GM23248 (cell line): ENCODE measurements at regions not wholly inside any gene's neighbourhood (a gene's known extent, or its start where the extent isn't known, plus 50 kb on each side); places are given as distances from the start of the nearest gene placed in this dataset.
A peak's percentile ranks its signal among the peaks of the same experiment; 100 is the strongest.
"Not testable (repeated sequence)": the region's sequence is repeated elsewhere in the genome, so short reads cannot be mapped to it uniquely, and the experiment has no call there.

Experiments
- DNase-seq: peaks from one replicate; pipeline ENCODE4 v3.0.0-alpha.2; 2015
- H2AFZ ChIP-seq: fragments of 200-600 bp; sonication (generic); 2 replicates; pipeline ENCODE4 v1.6.1; 2016; ENCODE audit warnings: antibody characterized with exemption
- H3F3A ChIP-seq: fragments of 200-600 bp; sonication (generic); 2 replicates; pipeline ENCODE4 v1.6.1; 2016; ENCODE audit warnings: mild to moderate bottlenecking, antibody characterized with exemption, mixed run types; ENCODE audit not compliant: insufficient read depth
- H3K27ac ChIP-seq: fragments of 200-600 bp; sonication (generic); 2 replicates; pipeline ENCODE4 v1.5.1; 2016; ENCODE audit warnings: mild to moderate bottlenecking
- H3K27me3 ChIP-seq: fragments of 200-600 bp; sonication (generic); replicated peaks from 2 replicates; pipeline ENCODE4 v1.6.1; 2016; ENCODE audit warnings: mild to moderate bottlenecking; ENCODE audit not compliant: insufficient read depth
- H3K36me3 ChIP-seq: fragments of 200-600 bp; sonication (generic); 2 replicates; pipeline ENCODE4 v1.6.1; 2016; ENCODE audit warnings: low read depth, mild to moderate bottlenecking
- H3K4me1 ChIP-seq: fragments of 200-600 bp; sonication (generic); 2 replicates; pipeline ENCODE4 v1.6.1; 2016; ENCODE audit warnings: mild to moderate bottlenecking; ENCODE audit not compliant: insufficient read depth
- H3K4me2 ChIP-seq: fragments of 200-600 bp; sonication (generic); one replicate; pipeline ENCODE4 v1.6.1; 2016; ENCODE audit warnings: mild to moderate bottlenecking; ENCODE audit not compliant: unreplicated experiment
- H3K4me3 ChIP-seq: fragments of 200-600 bp; sonication (generic); 2 replicates; pipeline ENCODE4 v1.5.1; 2016; ENCODE audit warnings: mild to moderate bottlenecking
- H3K79me2 ChIP-seq: fragments of 200-600 bp; sonication (generic); 2 replicates; pipeline ENCODE4 v1.6.1; 2016; ENCODE audit warnings: mild to moderate bottlenecking; ENCODE audit not compliant: insufficient read depth
- H3K9ac ChIP-seq: fragments of 200-600 bp; sonication (generic); 2 replicates; pipeline ENCODE4 v1.6.1; 2016; ENCODE audit warnings: mild to moderate bottlenecking
- H3K9me2 ChIP-seq: fragments of 200-600 bp; sonication (generic); 2 replicates; pipeline ENCODE4 v1.6.1; 2016; ENCODE audit warnings: mixed run types, mild to moderate bottlenecking, moderate library complexity; ENCODE audit not compliant: insufficient read depth
- H3K9me3 ChIP-seq: fragments of 200-600 bp; sonication (generic); one replicate; pipeline ENCODE4 v1.6.1; 2017; ENCODE audit warnings: low read depth
- H4K20me1 ChIP-seq: fragments of 200-600 bp; sonication (generic); 2 replicates; pipeline ENCODE4 v1.6.0; 2016; ENCODE audit not compliant: insufficient read depth
- EZH2 ChIP-seq: fragments of 200-600 bp; sonication (generic); IDR thresholded peaks from 2 replicates; pipeline ENCODE4 v1.6.1; 2018; ENCODE audit warnings: antibody characterized with exemption, mild to moderate bottlenecking; ENCODE audit not compliant: insufficient read depth, poor library complexity, severe bottlenecking
- EZH2phosphoT487 ChIP-seq: fragments of 200-600 bp; sonication (generic); IDR thresholded peaks from 2 replicates; pipeline ENCODE4 v1.6.1; 2018; ENCODE audit warnings: antibody characterized with exemption, moderate library complexity, mild to moderate bottlenecking, low read depth; ENCODE audit not compliant: insufficient read depth
- WGBS, 2 experiments: methylation state at CpG; one replicate each; pipeline ENCODE4 v1.1.6; 2015 to 2017; ENCODE audit warnings: low lambda C conversion rate in 2 of 2, low coverage in 1 of 2; ENCODE audit errors: missing lambda C conversion rate in 2 of 2; 5-methylcytosine and 5-hydroxymethylcytosine counted together
- in situ Hi-C: fragments of 300-500 bp; cut with MboI; formaldehyde crosslinking; loops from 2 replicates; pipeline ENCODE4 v1.15.0; 2020

- peak overlapping the region; percentile 54 for H3K9ac ChIP-seq
- in situ Hi-C loops: no loop called here
- peak; percentile 89 for DNase-seq
- peak overlapping the region; percentile 38 for H2AFZ ChIP-seq
- H4K20me1 ChIP-seq: no peaks in the 10 kb centered on the region
- no peaks in the 10 kb centered on the region for H3K9me3 ChIP-seq
- no peaks in the 10 kb centered on the region for H3K79me2 ChIP-seq
- peak overlapping the region; percentile 58 for H3K4me2 ChIP-seq
- H3F3A ChIP-seq: peaks cover 34% of the 10 kb centered on the region
- H3K27ac ChIP-seq: peak overlapping the region; percentile 83
- WGBS, 2 experiments: 6 to 9% methylated on average over 9 of the region's 9 CpGs
- no peak for TF ChIP-seq EZH2phosphoT487
- TF ChIP-seq EZH2: no peak
- no peaks in the 10 kb centered on the region for H3K9me2 ChIP-seq
- no peaks in the 10 kb centered on the region for H3K36me3 ChIP-seq
- H3K4me3 ChIP-seq: peak overlapping the region; percentile 17
- peaks cover 41% of the 10 kb centered on the region for H3K4me1 ChIP-seq
- H3K27me3 ChIP-seq: no peaks in the 10 kb centered on the region
Measured at GRCh38 chr10:43843321-43844101, 194.8 kb upstream of the ZNF32 start.

DNA sequence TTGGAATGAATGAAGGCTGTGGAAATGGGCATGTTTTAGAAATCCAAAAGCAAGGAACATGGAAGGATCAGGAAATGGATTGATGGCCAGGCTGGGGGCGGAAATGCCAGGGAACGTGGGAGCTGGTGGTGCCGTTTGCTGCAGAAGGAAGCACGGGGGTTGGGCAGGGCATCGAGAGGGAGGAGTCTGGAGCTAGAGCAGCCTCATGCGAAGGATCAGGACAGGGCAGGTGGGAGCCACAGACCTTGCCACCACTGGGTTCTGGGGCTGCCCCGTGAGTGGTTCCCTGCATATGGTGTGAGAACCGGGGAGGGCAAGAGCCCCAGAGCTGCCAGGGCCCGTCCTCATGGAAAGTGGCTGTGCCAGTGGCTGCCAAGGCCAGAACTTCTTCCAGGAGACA is 193.8 kb upstream of the ZNF32 start:
- 86 to 88% methylated on average over 9 of the region's 9 CpGs for WGBS, 2 experiments
- TF ChIP-seq EZH2: no peak
- TF ChIP-seq EZH2phosphoT487: no peak

GRCh38 chr10:43842072-43842471 is 193.4 kb upstream of the ZNF32 start:
- no peaks in the 10 kb centered on the region for H4K20me1 ChIP-seq
- WGBS, 2 experiments: 91 to 92% methylated on average over 6 of the region's 6 CpGs
- no peaks in the 10 kb centered on the region for H3K27me3 ChIP-seq
- H3K36me3 ChIP-seq: no peaks in the 10 kb centered on the region
- H2AFZ ChIP-seq: no peak overlapping the region
- peaks cover 41% of the 10 kb centered on the region for H3K4me1 ChIP-seq
- H3K9me2 ChIP-seq: no peaks in the 10 kb centered on the region
- H3F3A ChIP-seq: peaks cover 34% of the 10 kb centered on the region
- no peak for TF ChIP-seq EZH2
- no peak for TF ChIP-seq EZH2phosphoT487
- H3K4me2 ChIP-seq: no peak overlapping the region
- no peak overlapping the region for H3K27ac ChIP-seq
- no peak overlapping the region for H3K4me3 ChIP-seq
- in situ Hi-C loops: no loop called here
- no peaks in the 10 kb centered on the region for H3K9me3 ChIP-seq
- H3K79me2 ChIP-seq: no peaks in the 10 kb centered on the region
- H3K9ac ChIP-seq: no peak overlapping the region
- DNase-seq: no peak

More for the DNA sequence above, 193.8 kb upstream of the ZNF32 start:
- Histone ChIP-seq H3K9me3 (no peaks in the 10 kb centered on the region), H3K9ac (no peak overlapping the region), H4K20me1 (no peaks in the 10 kb centered on the region), H3K4me2 (no peak overlapping the region), H3K4me3 (no peak overlapping the region), H3K9me2 (no peaks in the 10 kb centered on the region), H3K4me1 (peaks cover 41% of the 10 kb centered on the region), H2AFZ (peak overlapping the region; percentile 38; the same call in 1 of the 2 replicates), H3K36me3 (no peaks in the 10 kb centered on the region), H3F3A (peaks cover 34% of the 10 kb centered on the region), H3K27me3 (no peaks in the 10 kb centered on the region), H3K27ac (peak overlapping the region; percentile 83), H3K79me2 (no peaks in the 10 kb centered on the region)
- no peak for DNase-seq
- in situ Hi-C loops: no loop called here

DNA sequence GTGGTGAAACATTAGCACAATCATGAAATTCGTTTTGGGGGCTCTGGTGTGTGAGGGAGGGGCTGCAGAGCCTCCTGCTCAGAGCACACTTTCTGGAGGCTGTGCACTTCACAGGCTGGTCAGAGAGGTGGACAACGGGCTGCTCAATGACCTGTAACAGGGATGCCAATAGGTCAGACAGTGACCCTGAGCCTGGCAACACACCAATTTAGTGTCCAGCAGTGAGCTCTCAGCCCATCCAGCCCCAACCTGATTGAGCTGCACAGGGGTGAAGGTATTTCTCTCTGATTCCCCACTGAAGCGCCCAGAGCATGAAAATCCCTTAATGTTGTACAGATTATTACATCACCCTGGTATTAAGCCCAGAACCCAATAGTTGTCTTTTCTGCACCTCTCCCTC is 191.3 kb upstream of the ZNF32 start:
- H3K4me3 ChIP-seq: no peak overlapping the region

GRCh38 chr10:43834751-43835150 is 186.1 kb upstream of the ZNF32 start:
- H3K9me3 ChIP-seq, H4K20me1 ChIP-seq, H3K79me2 ChIP-seq, H3F3A ChIP-seq, H3K4me1 ChIP-seq, H3K9ac ChIP-seq, H3K27ac ChIP-seq, H2AFZ ChIP-seq, DNase-seq, H3K4me3 ChIP-seq, in situ Hi-C loops, H3K27me3 ChIP-seq, H3K4me2 ChIP-seq, H3K9me2 ChIP-seq, H3K36me3 ChIP-seq: not testable (repeated sequence)
- WGBS, 2 experiments: 69 to 70% methylated on average over 2 of the region's 2 CpGs

More for the DNA sequence above, 191.3 kb upstream of the ZNF32 start:
- Histone ChIP-seq H3K36me3 (no peaks in the 10 kb centered on the region), H3K4me2 (no peak overlapping the region), H4K20me1 (no peaks in the 10 kb centered on the region), H3K9ac (no peak overlapping the region), H3K9me3 (no peaks in the 10 kb centered on the region), H3K79me2 (no peaks in the 10 kb centered on the region), H3K9me2 (no peaks in the 10 kb centered on the region), H2AFZ (no peak overlapping the region), H3K27ac (no peak overlapping the region), H3F3A (peaks cover 29% of the 10 kb centered on the region), H3K27me3 (no peaks in the 10 kb centered on the region), H3K4me1 (peaks cover 25% of the 10 kb centered on the region)
- no peak for TF ChIP-seq EZH2
- TF ChIP-seq EZH2phosphoT487: no peak
- 78 to 88% methylated on average over 3 of the region's 3 CpGs for WGBS, 2 experiments
- DNase-seq: no peak
- in situ Hi-C loops: no loop called here
